Ishikawa (cell line): ENCODE measurements at regions not wholly inside any gene's neighbourhood (a gene's known extent, or its start where the extent isn't known, plus 50 kb on each side); places are given as distances from the start of the nearest gene placed in this dataset.

ENCODE experiments used
- CEBPB ChIP-seq: IDR thresholded peaks from 2 replicates; pipeline ENCODE4 v1.6.1; 2012
- CREB1 ChIP-seq: IDR thresholded peaks from 2 replicates; pipeline ENCODE4 v1.6.1; 2012; ENCODE audit warnings: low read depth
- EGR1 ChIP-seq: IDR thresholded peaks from 2 replicates; pipeline ENCODE4 v1.6.1; 2012
- EP300 ChIP-seq: IDR thresholded peaks from 2 replicates; pipeline ENCODE4 v1.6.1; 2012; ENCODE audit warnings: borderline replicate concordance
- FOXM1 ChIP-seq: IDR thresholded peaks from 2 replicates; pipeline ENCODE4 v1.6.1; 2012; ENCODE audit warnings: low read depth, borderline replicate concordance
- NFIC ChIP-seq: IDR thresholded peaks from 2 replicates; pipeline ENCODE4 v1.6.1; 2012
- RAD21 ChIP-seq: IDR thresholded peaks from 2 replicates; pipeline ENCODE4 v1.6.1; 2012; ENCODE audit warnings: low read depth
- TAF1 ChIP-seq: IDR thresholded peaks from 2 replicates; pipeline ENCODE4 v1.6.1; 2012; ENCODE audit warnings: low read depth, mild to moderate bottlenecking
- TCF12 ChIP-seq: IDR thresholded peaks from 2 replicates; pipeline ENCODE4 v1.6.1; 2012; ENCODE audit warnings: low read depth
- TEAD4 ChIP-seq: IDR thresholded peaks from 2 replicates; pipeline ENCODE4 v1.6.1; 2012
- USF1 ChIP-seq: IDR thresholded peaks from 2 replicates; pipeline ENCODE4 v1.6.1; 2012
- YY1 ChIP-seq: IDR thresholded peaks from 2 replicates; pipeline ENCODE4 v1.6.1; 2012; ENCODE audit warnings: low read depth
- ZBTB7A ChIP-seq: IDR thresholded peaks from 2 replicates; pipeline ENCODE4 v1.6.1; 2012; ENCODE audit warnings: low read depth
- TF ChIP-seq, protein P1 (sequence below): IDR thresholded peaks from 2 replicates; pipeline ENCODE4 v1.6.1; 2012
- TF ChIP-seq, protein P2 (sequence below): IDR thresholded peaks from 2 replicates; pipeline ENCODE4 v1.6.1; 2012; ENCODE audit warnings: low read depth, mild to moderate bottlenecking

- no peak for TF ChIP-seq RAD21
- TF ChIP-seq TEAD4, result no peak
- TF ChIP-seq, protein P1, sequence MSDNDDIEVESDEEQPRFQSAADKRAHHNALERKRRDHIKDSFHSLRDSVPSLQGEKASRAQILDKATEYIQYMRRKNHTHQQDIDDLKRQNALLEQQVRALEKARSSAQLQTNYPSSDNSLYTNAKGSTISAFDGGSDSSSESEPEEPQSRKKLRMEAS, result no peak
- no peak for TF ChIP-seq USF1
- no peak for TF ChIP-seq YY1
- TF ChIP-seq, protein P2, sequence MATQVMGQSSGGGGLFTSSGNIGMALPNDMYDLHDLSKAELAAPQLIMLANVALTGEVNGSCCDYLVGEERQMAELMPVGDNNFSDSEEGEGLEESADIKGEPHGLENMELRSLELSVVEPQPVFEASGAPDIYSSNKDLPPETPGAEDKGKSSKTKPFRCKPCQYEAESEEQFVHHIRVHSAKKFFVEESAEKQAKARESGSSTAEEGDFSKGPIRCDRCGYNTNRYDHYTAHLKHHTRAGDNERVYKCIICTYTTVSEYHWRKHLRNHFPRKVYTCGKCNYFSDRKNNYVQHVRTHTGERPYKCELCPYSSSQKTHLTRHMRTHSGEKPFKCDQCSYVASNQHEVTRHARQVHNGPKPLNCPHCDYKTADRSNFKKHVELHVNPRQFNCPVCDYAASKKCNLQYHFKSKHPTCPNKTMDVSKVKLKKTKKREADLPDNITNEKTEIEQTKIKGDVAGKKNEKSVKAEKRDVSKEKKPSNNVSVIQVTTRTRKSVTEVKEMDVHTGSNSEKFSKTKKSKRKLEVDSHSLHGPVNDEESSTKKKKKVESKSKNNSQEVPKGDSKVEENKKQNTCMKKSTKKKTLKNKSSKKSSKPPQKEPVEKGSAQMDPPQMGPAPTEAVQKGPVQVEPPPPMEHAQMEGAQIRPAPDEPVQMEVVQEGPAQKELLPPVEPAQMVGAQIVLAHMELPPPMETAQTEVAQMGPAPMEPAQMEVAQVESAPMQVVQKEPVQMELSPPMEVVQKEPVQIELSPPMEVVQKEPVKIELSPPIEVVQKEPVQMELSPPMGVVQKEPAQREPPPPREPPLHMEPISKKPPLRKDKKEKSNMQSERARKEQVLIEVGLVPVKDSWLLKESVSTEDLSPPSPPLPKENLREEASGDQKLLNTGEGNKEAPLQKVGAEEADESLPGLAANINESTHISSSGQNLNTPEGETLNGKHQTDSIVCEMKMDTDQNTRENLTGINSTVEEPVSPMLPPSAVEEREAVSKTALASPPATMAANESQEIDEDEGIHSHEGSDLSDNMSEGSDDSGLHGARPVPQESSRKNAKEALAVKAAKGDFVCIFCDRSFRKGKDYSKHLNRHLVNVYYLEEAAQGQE, result no peak
- TF ChIP-seq TCF12, result no peak
- TF ChIP-seq NFIC, result no peak
- TF ChIP-seq EGR1, result no peak
- TF ChIP-seq FOXM1, result no peak
- no peak for TF ChIP-seq ZBTB7A
Observed at GRCh38 chr14:75363570-75364227, 64.1 kb upstream of the JDP2 start.

DNA sequence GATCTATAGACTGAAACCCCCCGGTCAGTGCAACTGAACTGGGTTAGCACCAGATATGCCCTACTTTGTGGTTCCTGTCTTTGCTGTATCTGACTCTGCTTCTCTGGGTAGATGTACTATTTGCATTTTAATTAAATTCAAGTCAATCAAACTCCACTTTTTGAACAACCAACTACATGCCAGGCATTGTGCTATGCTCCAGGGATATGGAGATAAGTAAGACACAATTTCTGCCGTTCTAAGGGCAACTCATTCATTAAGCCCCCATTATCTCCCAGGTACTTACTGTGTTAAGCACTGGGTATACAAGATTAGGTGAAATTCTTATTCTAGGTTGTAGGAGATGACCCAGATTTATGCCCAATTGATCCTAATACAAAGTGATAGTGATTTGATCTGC lies 62.7 kb upstream of the JDP2 start:
- no peak for TF ChIP-seq TCF12
- TF ChIP-seq, protein P2, result no peak
- TF ChIP-seq FOXM1, result no peak
- TF ChIP-seq TAF1, result no peak
- no peak for TF ChIP-seq NFIC
- TF ChIP-seq CEBPB, result no peak
- TF ChIP-seq EP300, result no peak
- no peak for TF ChIP-seq EGR1
- TF ChIP-seq TEAD4, result no peak
- TF ChIP-seq ZBTB7A, result no peak
- TF ChIP-seq YY1, result no peak
- no peak for TF ChIP-seq CREB1
- no peak for TF ChIP-seq USF1
- TF ChIP-seq, protein P1, result no peak
- TF ChIP-seq RAD21, result no peak

DNA sequence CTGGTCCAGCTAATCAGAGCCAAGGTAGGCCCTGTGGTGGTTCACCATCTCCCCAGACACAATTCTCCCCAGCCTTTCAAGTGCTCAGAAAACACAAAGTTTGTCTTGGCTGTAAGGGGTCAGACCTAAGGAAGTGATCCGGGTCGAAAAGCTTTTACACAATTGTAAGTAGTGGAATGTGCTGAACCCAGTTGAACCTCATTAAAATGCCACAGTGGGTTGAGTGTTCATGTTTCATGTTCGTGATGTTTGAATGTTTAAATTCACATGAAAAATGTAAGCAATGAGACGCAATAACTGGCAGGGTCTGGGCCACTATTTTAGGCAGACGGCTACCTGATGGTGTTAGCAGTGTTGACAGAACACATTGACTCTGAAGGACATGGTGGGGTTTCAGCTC lies 60.9 kb upstream of the JDP2 start:
- TF ChIP-seq TEAD4 (no peak), CEBPB (no peak), NFIC (no peak), YY1 (no peak), EP300 (no peak), TAF1 (no peak), EGR1 (no peak), RAD21 (no peak), TCF12 (no peak), FOXM1 (no peak), CREB1 (no peak), USF1 (no peak), ZBTB7A (no peak)
- TF ChIP-seq, protein P1, result no peak
- TF ChIP-seq, protein P2, result no peak

GRCh38 chr14:75368333-75368732 lies 59.5 kb upstream of the JDP2 start:
- TF ChIP-seq EGR1 (no peak), TCF12 (no peak), CEBPB (no peak), USF1 (no peak), NFIC (no peak), FOXM1 (no peak), EP300 (no peak), RAD21 (no peak), TAF1 (no peak), TEAD4 (no peak), CREB1 (no peak)
- TF ChIP-seq, protein P1, result no peak
- TF ChIP-seq, protein P2, result no peak
